HEK293 (cell line): ENCODE measurements at regions not wholly inside any gene's neighbourhood (a gene's known extent, or its start where the extent isn't known, plus 50 kb on each side); places are given as distances from the start of the nearest gene placed in this dataset.

ENCODE experiments used
- YY1 ChIP-seq: fragments of 450-650 bp; formaldehyde crosslinking; IDR thresholded peaks from 2 replicates; pipeline ENCODE4 v1.5.1; 2018; ENCODE audit warnings: missing biosample characterization, missing genetic modification characterization
- ZBTB1 ChIP-seq: fragments of 450-650 bp; formaldehyde crosslinking; IDR thresholded peaks from 2 replicates; pipeline ENCODE4 v1.5.1; 2016; ENCODE audit warnings: missing biosample characterization, missing genetic modification characterization
- ZBTB17 ChIP-seq: fragments of 450-650 bp; formaldehyde crosslinking; IDR thresholded peaks from 2 replicates; pipeline ENCODE4 v1.5.1; 2016; ENCODE audit warnings: missing biosample characterization, missing genetic modification characterization
- ZBTB7A ChIP-seq: fragments of 450-650 bp; formaldehyde crosslinking; IDR thresholded peaks from 2 replicates; pipeline ENCODE4 v1.5.1; 2016; ENCODE audit warnings: low read depth, missing biosample characterization, missing genetic modification characterization
- ZFP3 ChIP-seq: fragments of 450-650 bp; formaldehyde crosslinking; IDR thresholded peaks from 2 replicates; pipeline ENCODE4 v1.5.1; 2016; ENCODE audit warnings: low read depth, missing biosample characterization, missing genetic modification characterization
- ZFP37 ChIP-seq: fragments of 450-650 bp; formaldehyde crosslinking; IDR thresholded peaks from 2 replicates; pipeline ENCODE4 v1.5.1; 2016; ENCODE audit warnings: missing biosample characterization, missing genetic modification characterization
- ZNF138 ChIP-seq: fragments of 450-650 bp; formaldehyde crosslinking; IDR thresholded peaks from 2 replicates; pipeline ENCODE4 v1.5.1; 2016; ENCODE audit warnings: missing biosample characterization, missing genetic modification characterization, borderline replicate concordance
- ZNF146 ChIP-seq: fragments of 450-650 bp; formaldehyde crosslinking; IDR thresholded peaks from 2 replicates; pipeline ENCODE4 v1.5.1; 2016; ENCODE audit warnings: missing biosample characterization, missing genetic modification characterization
- ZNF2 ChIP-seq: fragments of 450-650 bp; formaldehyde crosslinking; IDR thresholded peaks from 2 replicates; pipeline ENCODE4 v1.5.1; 2016; ENCODE audit warnings: missing biosample characterization, missing genetic modification characterization
- ZNF24 ChIP-seq: fragments of 450-650 bp; formaldehyde crosslinking; IDR thresholded peaks from 2 replicates; pipeline ENCODE4 v1.5.1; 2016; ENCODE audit warnings: missing biosample characterization, missing genetic modification characterization
- ZNF416 ChIP-seq: fragments of 450-650 bp; formaldehyde crosslinking; IDR thresholded peaks from 2 replicates; pipeline ENCODE4 v1.5.1; 2016; ENCODE audit warnings: missing biosample characterization, missing genetic modification characterization
- TF ChIP-seq, protein P1 (sequence below): fragments of 450-650 bp; formaldehyde crosslinking; IDR thresholded peaks from 2 replicates; pipeline ENCODE4 v1.5.1; 2016; ENCODE audit warnings: missing biosample characterization, missing genetic modification characterization
- TF ChIP-seq, protein P2 (sequence below): fragments of 450-650 bp; formaldehyde crosslinking; IDR thresholded peaks from 2 replicates; pipeline ENCODE4 v1.5.1; 2016; ENCODE audit warnings: missing biosample characterization, missing genetic modification characterization, low read depth

DNA sequence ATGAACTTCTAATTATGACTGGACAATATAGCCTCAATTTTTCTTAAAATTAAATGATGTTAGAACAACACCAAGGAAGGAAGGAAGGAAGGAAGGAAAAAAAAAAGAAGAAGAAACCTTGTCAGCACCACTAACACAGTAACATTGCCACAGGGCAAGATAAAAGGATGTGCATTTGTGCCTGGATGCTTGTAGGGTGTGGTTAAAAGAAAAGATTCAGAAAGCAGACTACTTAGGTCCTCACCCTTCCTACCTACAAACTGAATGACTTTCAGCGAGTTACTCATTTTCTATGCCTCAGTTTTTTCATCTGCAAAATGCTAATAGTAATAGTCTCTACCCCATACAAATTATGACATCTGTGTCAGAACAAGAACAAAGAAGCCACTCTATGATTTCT lies 778.3 kb downstream of the MCTP2 start:
- no peak for TF ChIP-seq ZBTB7A (tag by site-specific recombination)
- TF ChIP-seq ZFP3, result no peak
- TF ChIP-seq, protein P1, sequence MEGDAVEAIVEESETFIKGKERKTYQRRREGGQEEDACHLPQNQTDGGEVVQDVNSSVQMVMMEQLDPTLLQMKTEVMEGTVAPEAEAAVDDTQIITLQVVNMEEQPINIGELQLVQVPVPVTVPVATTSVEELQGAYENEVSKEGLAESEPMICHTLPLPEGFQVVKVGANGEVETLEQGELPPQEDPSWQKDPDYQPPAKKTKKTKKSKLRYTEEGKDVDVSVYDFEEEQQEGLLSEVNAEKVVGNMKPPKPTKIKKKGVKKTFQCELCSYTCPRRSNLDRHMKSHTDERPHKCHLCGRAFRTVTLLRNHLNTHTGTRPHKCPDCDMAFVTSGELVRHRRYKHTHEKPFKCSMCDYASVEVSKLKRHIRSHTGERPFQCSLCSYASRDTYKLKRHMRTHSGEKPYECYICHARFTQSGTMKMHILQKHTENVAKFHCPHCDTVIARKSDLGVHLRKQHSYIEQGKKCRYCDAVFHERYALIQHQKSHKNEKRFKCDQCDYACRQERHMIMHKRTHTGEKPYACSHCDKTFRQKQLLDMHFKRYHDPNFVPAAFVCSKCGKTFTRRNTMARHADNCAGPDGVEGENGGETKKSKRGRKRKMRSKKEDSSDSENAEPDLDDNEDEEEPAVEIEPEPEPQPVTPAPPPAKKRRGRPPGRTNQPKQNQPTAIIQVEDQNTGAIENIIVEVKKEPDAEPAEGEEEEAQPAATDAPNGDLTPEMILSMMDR (tag by site-specific recombination), result no peak
- TF ChIP-seq ZNF24 (tag by site-specific recombination), result no peak
- no peak for TF ChIP-seq ZNF146 (tag by site-specific recombination)
- TF ChIP-seq ZBTB17 (tag by site-specific recombination), result no peak
- TF ChIP-seq ZNF2 (tag by site-specific recombination), result no peak
- no peak for TF ChIP-seq ZBTB1 (tag by site-specific recombination)
- TF ChIP-seq YY1 (tag by site-specific recombination), result no peak
- TF ChIP-seq, protein P2, sequence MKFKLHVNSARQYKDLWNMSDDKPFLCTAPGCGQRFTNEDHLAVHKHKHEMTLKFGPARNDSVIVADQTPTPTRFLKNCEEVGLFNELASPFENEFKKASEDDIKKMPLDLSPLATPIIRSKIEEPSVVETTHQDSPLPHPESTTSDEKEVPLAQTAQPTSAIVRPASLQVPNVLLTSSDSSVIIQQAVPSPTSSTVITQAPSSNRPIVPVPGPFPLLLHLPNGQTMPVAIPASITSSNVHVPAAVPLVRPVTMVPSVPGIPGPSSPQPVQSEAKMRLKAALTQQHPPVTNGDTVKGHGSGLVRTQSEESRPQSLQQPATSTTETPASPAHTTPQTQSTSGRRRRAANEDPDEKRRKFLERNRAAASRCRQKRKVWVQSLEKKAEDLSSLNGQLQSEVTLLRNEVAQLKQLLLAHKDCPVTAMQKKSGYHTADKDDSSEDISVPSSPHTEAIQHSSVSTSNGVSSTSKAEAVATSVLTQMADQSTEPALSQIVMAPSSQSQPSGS (tag by site-specific recombination), result no peak
- TF ChIP-seq ZNF416 (tag by site-specific recombination), result no peak
- no peak for TF ChIP-seq ZFP37 (tag by site-specific recombination)
- no peak for TF ChIP-seq ZNF138 (tag by site-specific recombination)
